SK-N-SH (cell line): ENCODE measurements at regions not wholly inside any gene's neighbourhood (a gene's known extent, or its start where the extent isn't known, plus 50 kb on each side); places are given as distances from the start of the nearest gene placed in this dataset.

ENCODE experiments used
- CTCF ChIA-PET: fragments of 300-600, 350-600 bp; formaldehyde crosslinking; extraction: SDS; loops from one replicate; lab custom pipeline; 2021; lab: Yijun Ruan, JAX
- POLR2A ChIA-PET: fragments of 350-600 bp; sonication (Branson Sonifier 250); formaldehyde crosslinking; extraction: SDS; loops from one replicate; lab custom pipeline; 2020; ENCODE audit warnings: antibody characterized with exemption, inconsistent platforms; lab: Yijun Ruan, JAX
- DNase-seq: peaks from one replicate; pipeline ENCODE4 v3.0.0; 2012
- H2AFZ ChIP-seq: fragments of 200-600 bp; sonication (generic); 2 replicates; pipeline ENCODE4 v1.8.1; 2016; ENCODE audit warnings: antibody characterized with exemption, mild to moderate bottlenecking, low read depth
- H3F3A ChIP-seq: fragments of 200-600 bp; sonication (generic); replicated peaks from 2 replicates; pipeline ENCODE3; 2016; ENCODE audit warnings: antibody characterized with exemption, mild to moderate bottlenecking; ENCODE audit not compliant: insufficient read depth
- H3K27ac ChIP-seq, 2 experiments: fragments of 200-500 bp in 1 of 2; fragments of 200-600 bp in 1 of 2; sonication (Bioruptor generic) in 1 of 2; sonication (generic), shearing (Covaris generic) in 1 of 2; 2 replicates each; pipeline versions ENCODE4 v1.5.1 to v1.6.1; 2014 to 2016; ENCODE audit warnings: low read depth in 2 of 2, inconsistent platforms in 1 of 2, low read length in 1 of 2, mild to moderate bottlenecking in 1 of 2, mixed read lengths in 1 of 2
- H3K27me3 ChIP-seq: fragments of 200-600 bp; sonication (generic), shearing (Covaris generic); 2 replicates; pipeline ENCODE4 v1.6.1; 2016; ENCODE audit warnings: mixed run types; ENCODE audit not compliant: insufficient read depth
- H3K36me3 ChIP-seq, 2 experiments: fragments of 200-500 bp in 1 of 2; fragments of 200-600 bp in 1 of 2; sonication (Bioruptor generic) in 1 of 2; sonication (generic) in 1 of 2; replicated peaks in 1 of 2; 2 replicates each; pipeline versions ENCODE3 to v1.5.1; 2014 to 2016; ENCODE audit warnings: low read length in 1 of 2, mild to moderate bottlenecking in 1 of 2; ENCODE audit not compliant: insufficient read depth in 2 of 2, control insufficient read depth in 1 of 2
- H3K4me1 ChIP-seq, 2 experiments: fragments of 200-500 bp in 1 of 2; fragments of 200-600 bp in 1 of 2; sonication (Bioruptor generic) in 1 of 2; sonication (generic), shearing (Covaris generic) in 1 of 2; 2 replicates each; pipeline versions ENCODE4 v1.5.1 to v1.6.1; 2014 to 2016; ENCODE audit warnings: low read depth in 1 of 2, low read length in 1 of 2, mixed run types in 1 of 2; ENCODE audit not compliant: insufficient read depth in 2 of 2, control insufficient read depth in 1 of 2
- H3K4me2 ChIP-seq: fragments of 200-600 bp; sonication (generic), shearing (Covaris generic); 2 replicates; pipeline ENCODE4 v1.6.1; 2017; ENCODE audit warnings: mixed run types
- H3K4me3 ChIP-seq, 2 experiments: fragments of 200-500 bp in 1 of 2; fragments of 200-600 bp in 1 of 2; sonication (Bioruptor generic) in 1 of 2; sonication (generic), shearing (Covaris generic) in 1 of 2; 2 replicates each; pipeline versions ENCODE4 v1.5.1 to v1.8.1; 2014 to 2016; ENCODE audit warnings: low read depth in 2 of 2, inconsistent platforms in 1 of 2, low read length in 1 of 2, mild to moderate bottlenecking in 1 of 2, mixed read lengths in 1 of 2, moderate library complexity in 1 of 2
- H3K79me2 ChIP-seq: fragments of 200-600 bp; sonication (generic); 2 replicates; pipeline ENCODE4 v1.8.1; 2017; ENCODE audit warnings: mild to moderate bottlenecking; ENCODE audit not compliant: insufficient read depth
- H3K9ac ChIP-seq: fragments of 200-600 bp; sonication (generic); 2 replicates; pipeline ENCODE4 v1.6.1; 2017; ENCODE audit warnings: mixed run types
- H3K9me2 ChIP-seq: fragments of 200-600 bp; sonication (generic); 2 replicates; pipeline ENCODE4 v1.6.1; 2017; ENCODE audit warnings: mixed run types
- H3K9me3 ChIP-seq: fragments of 200-600 bp; sonication (generic); 2 replicates; pipeline ENCODE4 v1.6.1; 2017; ENCODE audit warnings: mixed run types, mild to moderate bottlenecking, moderate library complexity
- H4K20me1 ChIP-seq: fragments of 200-600 bp; sonication (generic); 2 replicates; pipeline ENCODE4 v1.6.1; 2017; ENCODE audit warnings: mild to moderate bottlenecking, mixed run types; ENCODE audit not compliant: insufficient read depth
- EP300 ChIP-seq, 2 experiments: IDR thresholded peaks; 2 replicates each; pipeline versions ENCODE4 v1.4.0 to v1.6.1; 2012; ENCODE audit warnings: borderline replicate concordance in 1 of 2, low read depth in 1 of 2, low read length in 1 of 2
- EZH2phosphoT487 ChIP-seq: fragments of 200-600 bp; sonication (generic); IDR thresholded peaks from 2 replicates; pipeline ENCODE4 v1.6.1; 2017; ENCODE audit warnings: low read depth, mixed run types, mild to moderate bottlenecking, antibody characterized with exemption, moderate library complexity, borderline replicate concordance
- GABPA ChIP-seq: IDR thresholded peaks from 2 replicates; pipeline ENCODE4 v1.4.0; 2012; ENCODE audit warnings: low read depth, mild to moderate bottlenecking
- GATA2 ChIP-seq: sonication (generic); formaldehyde crosslinking; IDR thresholded peaks from 2 replicates; pipeline ENCODE4 v1.5.0; 2020; ENCODE audit warnings: mild to moderate bottlenecking, missing genetic modification reagents
- IRF3 ChIP-seq: fragments of 150-350 bp; IDR thresholded peaks from 2 replicates; pipeline ENCODE4 v1.6.1; 2016; ENCODE audit warnings: mild to moderate bottlenecking, low read depth, low read length
- MAX ChIP-seq: IDR thresholded peaks from 2 replicates; pipeline ENCODE4 v1.4.0; 2012; ENCODE audit warnings: low read depth
- NFIC ChIP-seq: IDR thresholded peaks from 2 replicates; pipeline ENCODE4 v1.4.0; 2012; ENCODE audit warnings: borderline replicate concordance
- NRF1 ChIP-seq: IDR thresholded peaks from 2 replicates; pipeline ENCODE4 v1.6.1; 2012; ENCODE audit warnings: low read depth, mild to moderate bottlenecking, low read length
- POLR2AphosphoS5 ChIP-seq: IDR thresholded peaks from 2 replicates; pipeline ENCODE4 v1.6.1; 2012; ENCODE audit warnings: low read depth, low read length
- RFX5 ChIP-seq: IDR thresholded peaks from 2 replicates; pipeline ENCODE4 v1.6.1; 2012; ENCODE audit warnings: mild to moderate bottlenecking, improper control_type of control experiment, low read length
- SMC3 ChIP-seq: IDR thresholded peaks from 2 replicates; pipeline ENCODE4 v1.6.1; 2012; ENCODE audit warnings: low read depth, low read length, improper control_type of control experiment
- TEAD4 ChIP-seq: IDR thresholded peaks from 2 replicates; pipeline ENCODE4 v1.4.0; 2012; ENCODE audit warnings: mild to moderate bottlenecking, borderline replicate concordance; ENCODE audit not compliant: insufficient read depth
- YY1 ChIP-seq: IDR thresholded peaks from 2 replicates; pipeline ENCODE4 v1.4.0; 2012; ENCODE audit warnings: low read depth, mild to moderate bottlenecking
- WGBS: methylation state at CpG from one replicate; pipeline ENCODE4 v1.1.6; 2017; ENCODE audit warnings: low lambda C conversion rate; 5-methylcytosine and 5-hydroxymethylcytosine counted together

GRCh38 chr13:91001371-91001770 is 346.1 kb upstream of the MIR17HG start:
- TF ChIP-seq YY1 (no peak), GATA2 (CRISPR knock-in tag) (no peak), NRF1 (no peak)
- CTCF ChIA-PET: no interaction called here
- H2AFZ ChIP-seq: no peak overlapping the region

DNA sequence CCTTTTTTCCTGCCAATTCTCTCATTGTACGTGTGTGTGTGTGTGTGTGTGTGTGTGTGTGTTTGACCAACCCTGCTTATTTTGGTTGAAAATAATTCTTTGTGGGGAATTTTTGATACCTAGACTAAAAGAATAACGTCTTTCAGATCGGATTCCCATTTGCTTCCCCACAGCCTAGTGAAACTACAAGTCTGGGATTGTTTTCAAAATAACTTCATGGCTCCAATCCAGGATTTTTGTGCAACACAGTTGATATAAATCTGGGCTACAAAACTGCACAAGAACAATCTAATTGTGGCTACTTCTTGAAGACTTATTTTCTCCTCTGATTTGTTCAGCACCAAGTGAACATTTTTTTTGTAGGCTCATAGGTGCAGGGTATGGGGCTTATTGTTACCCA is 332.8 kb upstream of the MIR17HG start:
- Histone ChIP-seq H3K36me3 (no peaks in the 10 kb centered on the region), H3K9me3 (no peaks in the 10 kb centered on the region), H3K4me1 (no peaks in the 10 kb centered on the region), H3K27ac (no peak overlapping the region), H3K79me2 (no peaks in the 10 kb centered on the region), H3K27me3 (no peaks in the 10 kb centered on the region), H2AFZ (no peak overlapping the region), H3K4me3 (no peak overlapping the region), H4K20me1 (no peaks in the 10 kb centered on the region), H3K9me2 (no peaks in the 10 kb centered on the region), H3K4me2 (no peak overlapping the region), H3F3A (no peaks in the 10 kb centered on the region), H3K9ac (no peak overlapping the region)
- no peak for TF ChIP-seq MAX
- no peak for TF ChIP-seq EZH2phosphoT487
- no peak for TF ChIP-seq POLR2AphosphoS5
- TF ChIP-seq TEAD4: no peak
- TF ChIP-seq GATA2 (CRISPR knock-in tag): no peak
- TF ChIP-seq GABPA: no peak
- no peak for TF ChIP-seq NFIC
- TF ChIP-seq SMC3: no peak
- TF ChIP-seq RFX5: no peak
- no peak for TF ChIP-seq EP300 (IDR thresholded peaks at IDR 0.05; ENCODE audit: borderline replicate concordance in 1 of 2, low read depth in 1 of 2, low read length in 1 of 2)
- TF ChIP-seq NRF1: no peak
- TF ChIP-seq IRF3: no peak
- CTCF ChIA-PET: interaction anchor here (1.0 kb wide), 1 partner anchor 11 kb away, joined by 3 read pairs; no protein-coding TSS in a partner anchor
- 24% methylated on average over 3 of the region's 3 CpGs for WGBS
- DNase-seq: no peak
- POLR2A ChIA-PET: no interaction called here

More at GRCh38 chr13:91001371-91001770, 346.1 kb upstream of the MIR17HG start:
- H3K9me3 ChIP-seq: no peaks in the 10 kb centered on the region
- no peaks in the 10 kb centered on the region for H3K27me3 ChIP-seq
- H3K9me2 ChIP-seq: no peaks in the 10 kb centered on the region
- H4K20me1 ChIP-seq: no peaks in the 10 kb centered on the region
- H3K36me3 ChIP-seq: no peaks in the 10 kb centered on the region
- DNase-seq: no peak
- H3K4me2 ChIP-seq: no peak overlapping the region
- H3F3A ChIP-seq: no peaks in the 10 kb centered on the region
- H3K4me3 ChIP-seq: no peak overlapping the region
- H3K27ac ChIP-seq: no peak overlapping the region
- no peak overlapping the region for H3K9ac ChIP-seq
- 60% methylated on average over 6 of the region's 6 CpGs for WGBS
- no peaks in the 10 kb centered on the region for H3K79me2 ChIP-seq
- H3K4me1 ChIP-seq: no peaks in the 10 kb centered on the region
- POLR2A ChIA-PET: no interaction called here
